H1 (cell line): ENCODE measurements at regions not wholly inside any gene's neighbourhood (a gene's known extent, or its start where the extent isn't known, plus 50 kb on each side); places are given as distances from the start of the nearest gene placed in this dataset.

Experiments
- CTCF ChIA-PET: fragments of 300-600 bp; sonication (Branson Sonifier 250); formaldehyde crosslinking; loops from one replicate; lab custom pipeline; 2021; ENCODE audit not compliant: partially characterized antibody; lab: Charles Lee
- POLR2A ChIA-PET: fragments of 300-600 bp; sonication (Branson Sonifier 250); formaldehyde crosslinking; loops from one replicate; lab custom pipeline; 2021; ENCODE audit warnings: inconsistent platforms; ENCODE audit not compliant: partially characterized antibody; lab: Charles Lee
- DNase-seq, 2 experiments: peaks; one replicate each; pipeline versions ENCODE4 v3.0.0 to v3.0.0-alpha.2; 2010 to 2022; ENCODE audit warnings: low spot score in 2 of 2, low read depth in 1 of 2, mixed read lengths in 1 of 2
- FAIRE-seq: peaks from 2 replicates; lab custom pipeline; 2011; peaks lifted over from hg19 to GRCh38; lab: Jason Lieb, UNC
- H2AFZ ChIP-seq: 2 replicates; pipeline ENCODE4 v1.8.1; 2012; ENCODE audit warnings: low read length, inconsistent platforms
- H2AK5ac ChIP-seq: 2 replicates; pipeline ENCODE4 v1.6.1; 2013; ENCODE audit warnings: low read depth, low read length
- H2BK120ac ChIP-seq: replicated peaks from 2 replicates; pipeline ENCODE3; 2013; ENCODE audit warnings: low read depth, low read length, inconsistent platforms
- H2BK12ac ChIP-seq: 2 replicates; pipeline ENCODE4 v1.6.1; 2013; ENCODE audit warnings: low read depth, low read length
- H2BK15ac ChIP-seq: 2 replicates; pipeline ENCODE4 v1.6.1; 2013; ENCODE audit warnings: low read length
- H2BK20ac ChIP-seq: 2 replicates; pipeline ENCODE4 v1.6.1; 2013; ENCODE audit warnings: low read length
- H2BK5ac ChIP-seq: 2 replicates; pipeline ENCODE4 v1.6.1; 2013; ENCODE audit warnings: low read depth, low read length
- H3K14ac ChIP-seq: 2 replicates; pipeline ENCODE4 v1.6.1; 2013; ENCODE audit warnings: inconsistent platforms; ENCODE audit not compliant: insufficient read length
- H3K18ac ChIP-seq: 2 replicates; pipeline ENCODE4 v1.6.1; 2013; ENCODE audit warnings: low read length; ENCODE audit errors: extremely low read depth
- H3K23ac ChIP-seq: 2 replicates; pipeline ENCODE4 v1.6.1; 2013; ENCODE audit warnings: inconsistent platforms; ENCODE audit not compliant: insufficient read length
- H3K23me2 ChIP-seq: 2 replicates; pipeline ENCODE4 v1.6.1; 2013; ENCODE audit warnings: low read depth, low read length
- H3K27ac ChIP-seq: 2 replicates; pipeline ENCODE4 v1.6.1; 2011; ENCODE audit warnings: low read depth, low read length, inconsistent platforms
- H3K27me3 ChIP-seq, 4 experiments: replicated peaks in 1 of 4; 1 replicate in 1 of 4; 2 replicates in 3 of 4; pipeline versions ENCODE4 v1.6.1 to v1.8.1; 2011 to 2013; ENCODE audit warnings: low read length in 3 of 4, mild to moderate bottlenecking in 3 of 4, inconsistent platforms in 2 of 4, mixed read lengths in 2 of 4, moderate library complexity in 1 of 4; ENCODE audit not compliant: control insufficient read depth in 3 of 4, insufficient read depth in 3 of 4; ENCODE audit errors: extremely low read depth in 1 of 4
- H3K36me3 ChIP-seq, 4 experiments: 2 replicates each; pipeline versions ENCODE4 v1.6.1 to v1.8.1; 2011 to 2013; ENCODE audit warnings: mild to moderate bottlenecking in 4 of 4, low read length in 3 of 4, moderate library complexity in 2 of 4, control low read depth in 1 of 4, inconsistent platforms in 1 of 4; ENCODE audit not compliant: insufficient read depth in 4 of 4, control insufficient read depth in 2 of 4
- H3K4ac ChIP-seq: replicated peaks from 2 replicates; pipeline ENCODE3; 2013; ENCODE audit warnings: low read length, low read depth, mixed read lengths, inconsistent platforms; ENCODE audit not compliant: insufficient read length
- H3K4me1 ChIP-seq, 4 experiments: replicated peaks in 1 of 4; 1 replicate in 1 of 4; 2 replicates in 3 of 4; pipeline versions ENCODE4 v1.6.1 to v1.8.1; 2011 to 2013; ENCODE audit warnings: low read length in 3 of 4, inconsistent platforms in 2 of 4, mixed read lengths in 1 of 4; ENCODE audit not compliant: insufficient read depth in 4 of 4, control insufficient read depth in 3 of 4
- H3K4me2 ChIP-seq, 2 experiments: 2 replicates each; pipeline versions ENCODE4 v1.6.1 to v1.8.1; 2011 to 2013; ENCODE audit warnings: low read depth in 2 of 2, low read length in 2 of 2, control low read depth in 1 of 2, inconsistent platforms in 1 of 2, mild to moderate bottlenecking in 1 of 2; ENCODE audit not compliant: insufficient read depth in 1 of 2
- H3K4me3 ChIP-seq, 4 experiments: fragments of 200-600, 300-600 bp in 1 of 4; sonication (generic), shearing (Covaris generic), sonication (Bioruptor Twin) in 1 of 4; 2 replicates each; pipeline versions ENCODE4 v1.5.1 to v1.8.1; 2011 to 2016; ENCODE audit warnings: low read length in 4 of 4, low read depth in 3 of 4, control low read depth in 2 of 4, inconsistent platforms in 2 of 4, mild to moderate bottlenecking in 2 of 4, mixed read lengths in 1 of 4, moderate library complexity in 1 of 4; ENCODE audit not compliant: insufficient read depth in 2 of 4; ENCODE audit errors: extremely low read depth in 1 of 4
- H3K56ac ChIP-seq: replicated peaks from 2 replicates; pipeline ENCODE3; 2013; ENCODE audit warnings: low read depth, mild to moderate bottlenecking, mixed read lengths, low read length, inconsistent platforms; ENCODE audit not compliant: insufficient read length
- H3K79me1 ChIP-seq: 2 replicates; pipeline ENCODE4 v1.6.1; 2013; ENCODE audit warnings: low read depth, low read length, control low read depth
- H3K79me2 ChIP-seq, 2 experiments: 2 replicates each; pipeline versions ENCODE4 v1.6.1 to v1.8.1; 2012 to 2013; ENCODE audit warnings: low read length in 2 of 2, mild to moderate bottlenecking in 2 of 2, inconsistent platforms in 1 of 2; ENCODE audit not compliant: insufficient read depth in 2 of 2, control insufficient read depth in 1 of 2
- H3K9ac ChIP-seq, 4 experiments: replicated peaks in 1 of 4; 1 replicate in 1 of 4; 2 replicates in 3 of 4; pipeline versions ENCODE4 v1.6.1 to v1.8.1; 2011 to 2013; ENCODE audit warnings: low read depth in 3 of 4, low read length in 3 of 4, control low read depth in 2 of 4, mild to moderate bottlenecking in 2 of 4, moderate library complexity in 2 of 4, inconsistent platforms in 1 of 4; ENCODE audit errors: extremely low read depth in 1 of 4
- H3K9me3 ChIP-seq, 2 experiments: 2 replicates each; pipeline versions ENCODE4 v1.6.1 to v1.8.1; 2012 to 2013; ENCODE audit warnings: mild to moderate bottlenecking in 2 of 2, moderate library complexity in 2 of 2, control low read depth in 1 of 2, inconsistent platforms in 1 of 2, low read depth in 1 of 2, low read length in 1 of 2, mixed read lengths in 1 of 2; ENCODE audit not compliant: insufficient read depth in 2 of 2
- H4K20me1 ChIP-seq, 2 experiments: replicated peaks in 1 of 2; 2 replicates each; pipeline versions ENCODE3 to v1.8.1; 2011 to 2013; ENCODE audit warnings: inconsistent platforms in 2 of 2, low read length in 2 of 2, mild to moderate bottlenecking in 1 of 2; ENCODE audit not compliant: insufficient read depth in 2 of 2, control insufficient read depth in 1 of 2
- H4K5ac ChIP-seq: 2 replicates; pipeline ENCODE4 v1.6.1; 2013; ENCODE audit warnings: low read length, low read depth, mixed read lengths, inconsistent platforms; ENCODE audit not compliant: insufficient read length
- H4K8ac ChIP-seq: 2 replicates; pipeline ENCODE4 v1.8.0; 2013; ENCODE audit warnings: mild to moderate bottlenecking, moderate library complexity, low read length, inconsistent platforms; ENCODE audit not compliant: insufficient read depth; ENCODE audit errors: extremely low read depth
- H4K91ac ChIP-seq: replicated peaks from 2 replicates; pipeline ENCODE3; 2013; ENCODE audit warnings: low read length, mixed read lengths, inconsistent platforms; ENCODE audit not compliant: insufficient read length
- BRCA1 ChIP-seq: IDR thresholded peaks from 2 replicates; pipeline ENCODE4 v1.6.1; 2012; ENCODE audit warnings: low read depth, low read length, improper control_type of control experiment
- CHD1 ChIP-seq: IDR thresholded peaks from 2 replicates; pipeline ENCODE4 v1.6.1; 2012; ENCODE audit warnings: low read depth, low read length, improper control_type of control experiment
- CTBP2 ChIP-seq: IDR thresholded peaks from 2 replicates; pipeline ENCODE4 v1.7.0; 2011; ENCODE audit warnings: borderline replicate concordance, mild to moderate bottlenecking, moderate library complexity, mixed read lengths, low read length; ENCODE audit not compliant: insufficient read depth, insufficient read length
- EGR1 ChIP-seq: IDR thresholded peaks from 2 replicates; pipeline ENCODE4 v1.6.1; 2011; ENCODE audit warnings: low read depth, low read length, borderline replicate concordance
- GABPA ChIP-seq: IDR thresholded peaks from 2 replicates; pipeline ENCODE4 v1.6.1; 2011; ENCODE audit warnings: mild to moderate bottlenecking, low read length, moderate library complexity, borderline replicate concordance; ENCODE audit not compliant: insufficient read depth
- KDM1A ChIP-seq: fragments of 200-600, 300-600 bp; sonication (generic); IDR thresholded peaks from 2 replicates; pipeline ENCODE4 v1.7.1; 2016; ENCODE audit warnings: mild to moderate bottlenecking, low read length, borderline replicate concordance
- KDM5A ChIP-seq: fragments of 200-600 bp; IDR thresholded peaks from 2 replicates; pipeline ENCODE4 v1.7.1; 2012; ENCODE audit warnings: mild to moderate bottlenecking, low read length, inconsistent platforms, mixed read lengths
- NANOG ChIP-seq: IDR thresholded peaks from 2 replicates; pipeline ENCODE4 v1.6.1; 2011; ENCODE audit warnings: low read length, low read depth, mild to moderate bottlenecking, inconsistent platforms; ENCODE audit not compliant: insufficient read depth, poor library complexity, severe bottlenecking
- NRF1 ChIP-seq: IDR thresholded peaks from 2 replicates; pipeline ENCODE4 v1.6.1; 2011; ENCODE audit warnings: mild to moderate bottlenecking, low read depth, low read length, improper control_type of control experiment
- POLR2A ChIP-seq, 2 experiments: IDR thresholded peaks; 1 replicate in 1 of 2; 2 replicates in 1 of 2; pipeline ENCODE4 v1.6.1; 2011; ENCODE audit warnings: low read depth in 2 of 2, low read length in 2 of 2, mild to moderate bottlenecking in 2 of 2; ENCODE audit errors: control extremely low read depth in 1 of 2
- SIN3A ChIP-seq, 2 experiments: IDR thresholded peaks in 1 of 2; conservative IDR thresholded peaks in 1 of 2; 2 replicates each; pipeline ENCODE4 v1.6.1; 2011 to 2012; ENCODE audit warnings: low read length in 2 of 2, improper control_type of control experiment in 1 of 2, low read depth in 1 of 2, mild to moderate bottlenecking in 1 of 2
- SP2 ChIP-seq: IDR thresholded peaks from 2 replicates; pipeline ENCODE4 v1.6.1; 2012; ENCODE audit warnings: mild to moderate bottlenecking, low read length, inconsistent platforms
- WGBS, 2 experiments: shearing (Covaris generic) in 1 of 2; methylation state at CpG; one replicate each; pipeline versions ENCODE4 v1.1.6 to v1.1.7; 2013 to 2015; ENCODE audit warnings: low lambda C conversion rate in 2 of 2, mixed read lengths in 2 of 2, inconsistent platforms in 1 of 2, low coverage in 1 of 2, missing lambda C conversion rate in 1 of 2; ENCODE audit not compliant: insufficient replicate concordance in 2 of 2, insufficient coverage in 1 of 2, insufficient read length in 1 of 2; ENCODE audit errors: extremely low coverage in 1 of 2, missing lambda C conversion rate in 1 of 2; 5-methylcytosine and 5-hydroxymethylcytosine counted together

- Histone ChIP-seq H3K18ac (no peak overlapping the region), H3K79me2 (no peaks in the 10 kb centered on the region), H3K27me3 (no peaks in the 10 kb centered on the region), H3K36me3 (no peaks in the 10 kb centered on the region), H3K9ac (no peak overlapping the region), H3K27ac (no peak overlapping the region), H4K20me1 (no peaks in the 10 kb centered on the region), H3K4me1 (peaks cover 0 to 3% (median under 1%) of the 10 kb centered on the region in 4 experiments; a peak in 2 of 7 replicates), H3K9me3 (no peaks in the 10 kb centered on the region; a peak in 1 of 4 replicates), H2AFZ (no peak overlapping the region), H4K5ac (no peak overlapping the region), H3K23me2 (no peaks in the 10 kb centered on the region; the same call in 1 of the 2 replicates), H2BK12ac (no peak overlapping the region), H4K8ac (no peak overlapping the region), H3K56ac (no peak overlapping the region), H3K4me3 (no peak overlapping the region), H2BK120ac (no peak overlapping the region), H3K23ac (no peak overlapping the region), H2AK5ac (no peak overlapping the region), H2BK5ac (no peak overlapping the region), H2BK20ac (no peak overlapping the region), H3K4ac (no peak overlapping the region), H4K91ac (no peak overlapping the region), H3K79me1 (no peaks in the 10 kb centered on the region), H3K4me2 (no peak overlapping the region), H2BK15ac (no peak overlapping the region), H3K14ac (no peak overlapping the region)
- DNase-seq (no peak), FAIRE-seq (no peak)
- WGBS, 2 experiments, result 65% methylated on average over 8 of the region's 8 CpGs; no CpG with 5 or more reads in 1 of the 2 experiments
- POLR2A ChIA-PET, result no interaction called here
- CTCF ChIA-PET, result no interaction called here
- TF ChIP-seq NANOG, result no peak
- TF ChIP-seq SIN3A (conservative IDR thresholded peaks at IDR 0.05 in 1 of 2, IDR thresholded peaks at IDR 0.05 in 1 of 2; ENCODE audit: low read depth in 1 of 2, low read length in 2 of 2), result no peak
- no peak for TF ChIP-seq CTBP2
- no peak for TF ChIP-seq CHD1
- no peak for TF ChIP-seq POLR2A (IDR thresholded peaks at IDR 0.05; ENCODE audit: control extremely low read depth in 1 of 2, low read depth in 2 of 2, low read length in 2 of 2)
- no peak for TF ChIP-seq EGR1
- no peak for TF ChIP-seq KDM5A
- TF ChIP-seq GABPA, result no peak
- TF ChIP-seq SP2, result no peak
- no peak for TF ChIP-seq NRF1
- TF ChIP-seq KDM1A, result no peak
- no peak for TF ChIP-seq BRCA1
Observed at GRCh38 chr1:4880626-4881025, 226.2 kb downstream of the AJAP1 start.
